GM18861 (cell line): ENCODE measurements at regions not wholly inside any gene's neighbourhood (a gene's known extent, or its start where the extent isn't known, plus 50 kb on each side); places are given as distances from the start of the nearest gene placed in this dataset.

Source experiments
- ATAC-seq: cut with Tn5 transposase; IDR thresholded peaks from one replicate; pipeline ENCODE4 v1.9.1; 2021; ENCODE audit not compliant: unreplicated experiment

DNA sequence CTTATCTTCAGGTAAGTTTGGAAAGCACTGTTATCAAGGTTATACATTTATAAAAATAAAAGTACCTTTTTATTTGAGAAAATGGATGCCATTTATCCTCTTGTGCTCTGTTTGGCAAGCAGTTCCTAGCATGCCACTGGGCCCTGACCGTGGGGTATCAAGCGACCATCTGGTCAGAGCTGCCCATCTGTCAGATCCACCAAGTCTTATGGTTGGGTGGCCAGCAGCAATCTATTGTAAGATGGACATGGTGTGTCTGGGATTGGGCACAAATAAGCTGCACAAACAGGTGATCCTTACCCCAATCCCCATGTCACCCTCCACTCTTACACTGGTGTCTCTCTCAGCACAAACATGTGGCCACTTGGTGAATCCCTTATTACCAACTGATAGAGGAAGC is 178.5 kb downstream of the DLEU7 start:
- no peak for ATAC-seq

GRCh38 chr13:50668049-50668448 is 175.4 kb downstream of the DLEU7 start:
- ATAC-seq, result no peak

- ATAC-seq, result no peak
Measured at GRCh38 chr13:50668691-50669271, 174.7 kb downstream of the DLEU7 start.

DNA sequence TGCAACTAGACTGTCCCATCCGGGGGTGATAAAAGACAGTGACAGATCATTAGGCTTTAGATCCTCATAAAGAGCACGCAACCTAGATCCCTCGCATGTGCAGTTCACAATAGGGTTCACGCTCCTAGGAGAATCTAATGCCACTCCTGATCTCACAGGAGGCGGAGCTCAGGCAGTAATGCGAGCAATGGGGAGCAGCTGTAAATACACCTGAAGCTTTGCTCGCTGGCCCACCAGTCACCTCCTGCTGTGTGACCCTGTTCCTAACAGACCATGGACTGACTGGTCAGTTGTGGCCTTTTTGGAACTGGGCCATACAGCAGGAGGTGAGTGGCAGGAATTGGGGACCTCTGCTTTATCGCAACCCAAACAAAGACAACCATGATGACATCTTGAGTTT is 173.2 kb downstream of the DLEU7 start:
- ATAC-seq, result no peak

DNA sequence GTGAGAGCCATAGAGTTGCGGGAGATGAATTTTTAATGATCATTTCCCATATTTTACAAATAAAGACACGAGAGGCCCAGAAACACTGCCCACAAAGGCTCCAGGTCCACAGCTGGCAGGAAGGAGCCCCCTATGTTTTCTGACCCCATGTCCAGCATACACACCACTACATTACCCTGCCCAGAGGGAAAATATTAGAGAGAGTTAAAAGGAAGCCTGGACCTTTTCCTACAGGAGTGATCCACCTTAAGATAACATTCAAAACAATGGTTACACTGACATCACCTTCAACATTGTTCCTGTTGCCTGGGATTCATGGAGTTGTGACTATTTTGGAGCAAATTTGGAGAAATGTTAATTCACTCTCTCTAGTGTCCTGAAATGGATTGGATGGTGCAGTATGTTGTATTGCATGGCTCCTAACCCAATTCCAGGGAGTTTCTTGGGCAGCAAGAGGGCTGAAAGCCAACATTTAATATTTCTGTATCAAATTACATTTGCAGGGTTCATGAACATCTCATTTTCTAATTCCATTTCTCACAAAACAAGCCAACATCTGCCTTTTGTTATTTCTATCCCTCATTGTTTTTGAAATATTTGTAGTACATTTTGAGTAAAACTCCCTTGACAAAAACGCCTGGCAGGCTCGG is 172.5 kb downstream of the DLEU7 start:
- ATAC-seq, result no peak

DNA sequence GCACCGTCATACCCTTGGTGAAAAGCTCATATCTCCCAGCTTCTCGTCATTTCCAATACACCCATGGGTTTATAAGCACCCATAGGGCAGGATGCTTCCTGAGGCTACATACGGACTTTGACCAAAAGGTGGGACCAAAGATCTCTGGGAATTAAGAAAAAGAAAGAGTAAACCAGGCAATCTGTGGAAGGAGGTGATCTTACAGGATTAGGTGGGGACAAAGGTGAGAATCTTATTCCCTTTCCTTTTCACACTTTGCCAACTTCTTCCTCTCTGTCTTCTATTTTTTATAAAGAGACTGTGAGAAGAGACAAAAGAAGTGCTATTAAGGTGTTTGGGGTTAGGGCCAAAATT is 172.0 kb downstream of the DLEU7 start:
- no peak for ATAC-seq

GRCh38 chr13:50672025-50672424 is 171.5 kb downstream of the DLEU7 start:
- ATAC-seq, result no peak

- ATAC-seq, result no peak
Measured at GRCh38 chr13:50675651-50676050, 167.8 kb downstream of the DLEU7 start.

DNA sequence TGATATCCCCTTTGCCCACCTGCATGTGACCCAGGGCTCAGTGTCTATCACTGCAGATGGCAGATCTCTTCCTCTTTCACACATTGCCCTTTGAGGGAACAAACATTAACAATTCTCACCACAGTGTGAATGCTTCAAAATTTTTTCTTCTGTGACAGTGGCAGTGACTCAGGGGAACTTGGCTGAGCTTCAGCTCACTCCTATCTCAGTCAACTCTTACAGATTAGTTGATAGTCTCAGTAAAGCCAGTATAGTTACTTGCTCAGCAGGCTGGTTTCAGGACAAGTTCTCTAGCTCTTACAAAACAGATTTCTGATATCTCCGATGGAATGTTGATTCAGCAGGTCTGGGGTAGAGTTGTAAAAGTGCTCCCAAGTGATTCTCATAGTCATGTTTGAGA is 166.9 kb downstream of the DLEU7 start:
- no peak for ATAC-seq

DNA sequence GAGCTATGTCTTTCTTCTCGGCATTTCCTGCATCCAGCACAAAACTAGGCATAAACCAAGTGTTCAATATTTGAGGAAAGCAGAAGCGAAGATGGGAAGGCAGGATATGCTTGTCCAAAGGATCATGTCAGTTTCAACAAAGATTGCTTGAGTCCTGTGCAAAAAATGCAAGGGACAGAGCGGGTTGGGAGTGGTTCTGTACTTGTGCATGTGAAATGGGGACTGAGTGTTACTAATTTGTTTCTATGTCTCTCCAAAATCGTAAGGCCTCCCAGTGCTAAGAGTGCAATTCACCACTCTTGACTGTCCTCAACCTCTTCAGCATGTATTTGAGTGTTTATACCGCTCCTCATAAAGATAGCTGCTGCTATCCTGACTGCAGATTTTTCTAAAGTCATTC is 166.2 kb downstream of the DLEU7 start:
- no peak for ATAC-seq

DNA sequence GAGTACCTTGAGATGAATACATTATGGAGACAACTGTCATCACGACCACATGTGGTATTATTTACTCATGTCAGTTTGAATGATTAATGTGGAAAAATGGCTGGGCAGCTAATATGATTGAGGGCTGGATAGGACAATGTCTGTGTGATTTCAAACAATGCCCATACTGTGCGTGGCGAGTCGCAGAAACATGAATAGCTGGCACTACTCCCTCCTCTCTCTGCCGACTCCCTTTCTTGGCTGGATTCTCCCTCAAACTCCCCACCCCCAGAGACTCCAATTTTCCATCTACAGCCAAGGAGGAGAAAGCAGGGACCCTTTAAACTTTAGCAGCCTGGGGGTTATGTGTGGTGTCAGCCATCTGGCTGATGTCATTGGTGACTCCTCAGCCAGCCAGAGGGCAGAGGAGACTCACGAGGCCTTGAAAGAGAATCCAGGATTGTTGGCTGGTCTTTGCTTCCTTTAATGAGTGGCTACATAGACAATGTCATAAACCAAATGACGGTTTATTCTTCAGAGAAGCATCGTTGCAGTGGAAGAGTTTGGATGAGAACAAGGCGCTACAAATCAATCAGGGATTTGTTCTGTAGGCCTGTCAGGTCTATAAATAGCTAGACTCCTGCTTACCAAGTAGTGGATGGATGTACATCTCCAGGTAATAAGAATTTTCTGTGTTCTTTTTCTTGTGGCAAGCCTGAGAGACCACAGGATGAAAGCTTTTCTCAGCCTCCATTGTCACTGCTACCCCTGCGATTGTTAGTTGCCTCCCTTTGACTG is 165.6 kb downstream of the DLEU7 start:
- ATAC-seq, result no peak

DNA sequence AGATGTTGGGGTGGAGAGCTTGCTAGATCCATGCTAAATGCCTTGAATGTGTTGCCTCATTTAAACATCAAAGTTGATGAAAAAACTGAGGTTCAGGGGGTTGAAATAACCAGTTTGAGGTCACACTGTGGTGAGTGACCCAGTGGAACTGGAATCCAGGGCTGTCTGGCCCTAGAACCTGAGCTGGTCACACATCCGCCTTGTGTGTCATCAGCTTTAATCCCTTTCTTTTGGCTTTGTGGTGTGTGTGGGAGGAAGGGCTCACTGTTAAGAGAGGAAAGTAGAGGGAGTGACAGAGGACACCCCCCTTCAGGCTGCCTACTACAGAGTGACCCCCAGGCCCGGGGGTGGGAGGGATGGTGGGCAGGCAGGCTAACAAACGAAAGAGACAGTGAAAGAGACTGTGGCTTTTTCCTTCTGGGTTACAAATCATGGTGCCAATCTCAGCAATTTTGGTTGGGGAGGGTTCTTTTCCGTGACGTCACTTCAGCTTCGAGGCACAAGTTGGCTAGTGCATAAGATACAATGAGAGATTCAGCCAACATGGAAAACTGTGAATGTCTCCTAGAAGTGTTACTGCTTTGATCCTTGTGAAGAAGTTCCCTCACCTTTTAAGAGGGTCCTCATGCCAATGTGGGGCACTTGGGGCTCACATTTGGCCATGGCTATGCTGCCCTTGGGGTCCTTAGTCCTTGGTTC is 164.9 kb downstream of the DLEU7 start:
- ATAC-seq, result no peak

DNA sequence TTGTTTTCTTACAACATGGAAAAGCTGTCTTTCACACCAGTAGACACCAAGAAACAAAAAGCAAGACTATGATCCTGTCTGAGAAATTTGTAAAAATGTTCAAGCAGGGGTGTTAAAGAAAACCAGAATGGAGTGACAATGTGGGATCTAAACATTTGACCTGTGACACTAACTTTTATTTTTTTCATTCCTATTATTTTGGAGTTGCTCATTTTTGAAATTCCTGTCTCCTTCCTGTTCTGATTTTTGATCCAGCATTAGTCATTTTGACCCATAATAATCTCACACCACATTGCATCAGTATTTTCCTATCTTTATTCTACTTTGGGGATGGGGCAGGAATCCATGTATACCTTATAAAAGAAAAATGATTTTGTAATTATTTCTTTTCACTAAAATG is 164.2 kb downstream of the DLEU7 start:
- ATAC-seq, result no peak

- ATAC-seq, result no peak
Measured at GRCh38 chr13:50682002-50682401, 161.5 kb downstream of the DLEU7 start.

DNA sequence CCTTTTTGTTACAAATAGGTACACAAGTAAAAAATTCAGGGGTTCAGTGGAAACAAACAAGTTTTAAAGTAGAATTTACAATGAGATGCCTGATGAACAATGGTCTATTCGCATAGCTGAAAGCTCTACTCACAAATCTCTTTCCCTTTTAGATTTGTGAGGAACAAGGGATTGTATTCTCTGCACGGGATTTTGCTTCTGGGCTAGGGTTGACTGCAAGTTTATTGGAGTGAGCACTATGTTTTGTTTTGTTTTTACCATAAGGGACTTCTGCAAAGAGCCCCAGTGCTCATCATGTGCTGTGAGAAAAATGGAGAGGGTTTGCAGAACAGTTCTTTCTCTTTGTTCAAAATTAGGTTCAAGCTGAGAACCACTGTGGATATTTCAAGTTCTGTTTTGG is 160.5 kb downstream of the DLEU7 start:
- no peak for ATAC-seq

GRCh38 chr13:50684366-50684765 is 159.1 kb downstream of the DLEU7 start:
- no peak for ATAC-seq

DNA sequence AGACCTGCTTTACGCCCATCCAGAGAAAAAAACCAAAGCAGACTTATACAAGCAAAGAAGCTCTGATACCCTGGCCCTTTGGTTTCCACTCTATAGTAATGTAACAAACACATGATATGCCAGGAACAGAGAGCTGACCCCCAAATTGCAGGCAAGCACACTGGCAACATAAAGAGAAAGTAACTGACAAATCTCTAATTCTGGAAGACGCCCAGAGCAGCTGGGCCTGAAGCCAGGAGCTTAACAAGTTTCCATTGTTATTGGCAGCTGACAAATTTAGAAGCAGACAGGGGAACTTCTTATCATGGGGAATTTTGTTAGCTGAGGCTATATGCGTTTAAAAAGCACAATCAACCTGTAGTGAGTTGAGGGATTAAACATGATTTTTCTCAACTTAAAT is 158.0 kb downstream of the DLEU7 start:
- no peak for ATAC-seq

- no peak for ATAC-seq
Measured at GRCh38 chr13:50685956-50686355, 157.5 kb downstream of the DLEU7 start.

DNA sequence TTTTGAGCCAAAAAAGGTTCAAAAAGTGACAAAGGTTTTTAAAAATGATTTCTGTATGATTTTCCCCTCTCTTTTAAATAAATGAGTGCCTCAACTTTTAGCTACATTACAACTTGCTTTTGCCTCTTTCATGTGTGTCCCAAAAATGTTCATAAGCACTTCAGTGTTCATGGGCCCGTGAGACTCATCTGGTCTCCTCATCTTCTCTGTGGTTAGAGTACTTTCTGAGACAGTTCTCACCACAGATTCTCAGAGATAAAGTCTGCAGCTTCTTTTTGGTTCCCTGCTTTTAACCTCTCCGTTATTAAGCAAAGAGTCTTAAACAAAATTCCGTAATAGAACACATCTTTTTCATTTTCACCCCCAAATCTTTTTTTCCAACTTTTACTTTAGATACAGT is 156.9 kb downstream of the DLEU7 start:
- ATAC-seq, result no peak

GRCh38 chr13:50687545-50687944 is 155.9 kb downstream of the DLEU7 start:
- no peak for ATAC-seq

DNA sequence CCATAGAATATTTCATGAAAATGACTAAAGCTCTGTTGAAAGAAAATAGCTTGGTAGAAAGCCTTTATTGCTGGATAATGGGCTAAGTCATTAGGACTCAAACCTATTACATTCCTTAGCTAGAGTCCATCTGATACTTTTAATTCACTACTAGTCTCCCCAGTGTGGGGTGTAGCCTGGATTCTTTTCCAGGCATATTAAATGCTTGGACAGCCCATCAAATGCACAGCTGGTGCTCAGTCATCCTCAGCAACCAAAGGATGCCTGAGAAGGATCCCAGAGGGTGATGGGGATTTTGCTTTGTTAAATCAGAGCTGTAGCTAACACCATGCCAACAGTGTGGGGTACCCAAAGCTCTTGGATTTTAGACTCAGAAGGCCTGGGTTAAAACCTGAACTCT is 153.5 kb downstream of the DLEU7 start:
- ATAC-seq, result no peak

GRCh38 chr13:50691176-50691680 is 152.3 kb downstream of the DLEU7 start:
- ATAC-seq, result no peak
